GM18868 (cell line): ENCODE measurements at regions not wholly inside any gene's neighbourhood (a gene's known extent, or its start where the extent isn't known, plus 50 kb on each side); places are given as distances from the start of the nearest gene placed in this dataset.

ENCODE experiments used
- ATAC-seq: cut with Tn5 transposase; IDR thresholded peaks from one replicate; pipeline ENCODE4 v1.9.1; 2021; ENCODE audit warnings: mild to moderate bottlenecking, moderate library complexity; ENCODE audit not compliant: unreplicated experiment

- no peak for ATAC-seq
Measured at GRCh38 chr10:43982250-43982649, 333.6 kb upstream of the ZNF32 start.

- no peak for ATAC-seq
Measured at GRCh38 chr10:43981696-43982095, 333.0 kb upstream of the ZNF32 start.

- peak; percentile 61 for ATAC-seq
Measured at GRCh38 chr10:43981232-43981631, 332.6 kb upstream of the ZNF32 start.

GRCh38 chr10:43980715-43981114 lies 332.0 kb upstream of the ZNF32 start:
- no peak for ATAC-seq

- ATAC-seq: no peak
Measured at GRCh38 chr10:43980313-43980712, 331.6 kb upstream of the ZNF32 start.

- ATAC-seq: no peak
Measured at GRCh38 chr10:43979551-43979950, 330.9 kb upstream of the ZNF32 start.

- ATAC-seq: no peak
Measured at GRCh38 chr10:43978936-43979335, 330.3 kb upstream of the ZNF32 start.

GRCh38 chr10:43978091-43978490 lies 329.4 kb upstream of the ZNF32 start:
- no peak for ATAC-seq

GRCh38 chr10:43976292-43976691 lies 327.6 kb upstream of the ZNF32 start:
- no peak for ATAC-seq

- ATAC-seq: no peak
Measured at GRCh38 chr10:43973801-43974200, 325.1 kb upstream of the ZNF32 start.

- no peak for ATAC-seq
Measured at GRCh38 chr10:43972976-43973647, 324.4 kb upstream of the ZNF32 start.

- ATAC-seq: no peak
Measured at GRCh38 chr10:43971981-43972380, 323.3 kb upstream of the ZNF32 start.

GRCh38 chr10:43971306-43971705 lies 322.6 kb upstream of the ZNF32 start:
- no peak for ATAC-seq

GRCh38 chr10:43970717-43971116 lies 322.0 kb upstream of the ZNF32 start:
- no peak for ATAC-seq

GRCh38 chr10:43970018-43970698 lies 321.5 kb upstream of the ZNF32 start:
- ATAC-seq: no peak

GRCh38 chr10:43969506-43969905 lies 320.8 kb upstream of the ZNF32 start:
- ATAC-seq: no peak

GRCh38 chr10:43968961-43969360 lies 320.3 kb upstream of the ZNF32 start:
- ATAC-seq: no peak

- no peak for ATAC-seq
Measured at GRCh38 chr10:43968076-43968475, 319.4 kb upstream of the ZNF32 start.

- ATAC-seq: no peak
Measured at GRCh38 chr10:43966571-43966965, 317.9 kb upstream of the ZNF32 start.

- ATAC-seq: no peak
Measured at GRCh38 chr10:43965918-43966570, 317.4 kb upstream of the ZNF32 start.

GRCh38 chr10:43965033-43965917 lies 316.6 kb upstream of the ZNF32 start:
- ATAC-seq: peak; percentile 56
